ENCODE measurements at regions not wholly inside any gene's neighbourhood (a gene's known extent, or its start where the extent isn't known, plus 50 kb on each side); places are given as distances from the start of the nearest gene placed in this dataset.

DNA sequence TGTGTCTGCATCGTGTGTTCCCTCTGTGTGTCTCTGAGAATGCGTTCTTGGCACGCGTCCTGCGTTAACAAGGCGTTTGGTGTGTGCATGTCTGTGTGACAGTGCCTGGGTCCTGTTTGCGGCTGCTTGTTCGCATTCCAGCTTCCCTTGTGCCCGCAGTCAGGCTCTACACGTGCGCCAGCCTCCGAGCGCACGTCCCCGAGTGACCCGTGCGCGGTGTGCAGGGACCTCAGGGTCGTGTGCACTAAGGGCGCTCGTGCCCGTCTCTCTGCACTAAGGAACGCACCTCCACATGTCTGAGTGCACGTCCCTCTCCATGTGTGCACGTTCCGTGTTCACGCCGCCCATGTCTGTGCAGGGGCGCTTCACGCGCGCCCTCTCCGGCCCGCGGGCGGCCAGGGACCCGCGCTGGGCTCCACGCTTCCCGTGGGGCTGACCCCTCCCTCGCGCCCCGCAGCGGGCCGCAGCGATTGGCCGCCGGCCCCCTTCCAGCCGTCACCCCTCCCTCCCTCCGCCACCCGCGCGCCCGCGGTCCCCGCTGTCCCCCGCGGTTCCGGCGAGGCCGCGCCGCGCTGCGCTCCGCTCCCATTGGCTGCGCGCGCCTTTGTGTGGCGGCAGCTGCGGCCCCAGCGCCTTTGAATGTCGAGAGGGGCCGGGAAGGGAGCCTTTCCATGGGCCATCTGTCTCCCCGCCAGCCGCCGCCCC lies 229.4 kb downstream of the HAUS1 start:
- H3K36me3 Mint-ChIP-seq (ENCODE audit: low read depth) = no peaks in the 10 kb centered on the region
- H3K4me1 Mint-ChIP-seq = peaks cover 38% of the 10 kb centered on the region
- Histone ChIP-seq H3K9ac (ENCODE audit: extremely low read depth, low read length, poor library complexity, severe bottlenecking) (no peak overlapping the region), H3K27ac (ENCODE audit: low read depth, low read length) (peak overlapping the region; percentile 62), H3K4me1 (ENCODE audit: control insufficient read depth, insufficient read depth, low read length) (peaks cover 15% of the 10 kb centered on the region), H3K4me3 (ENCODE audit: low read length) (peak overlapping the region; percentile 77), H3K36me3 (ENCODE audit: control insufficient read depth, insufficient read depth, low read length) (no peaks in the 10 kb centered on the region), H3K27me3 (ENCODE audit: control insufficient read depth, insufficient read depth, low read length, poor library complexity, severe bottlenecking) (peaks cover 32% of the 10 kb centered on the region), H3K9me3 (ENCODE audit: control insufficient read depth, low read length) (no peaks in the 10 kb centered on the region)
- no peaks in the 10 kb centered on the region for H3K9me3 Mint-ChIP-seq
- DNase-seq = peak; percentile 70
- H3K27me3 Mint-ChIP-seq (ENCODE audit: insufficient read depth) = peaks cover 41% of the 10 kb centered on the region
- TF ChIP-seq CTCF (conservative IDR thresholded peaks at IDR 0.05) = no peak
- H3K4me3 Mint-ChIP-seq = peak overlapping the region; percentile 67
- WGBS, 2 experiments (ENCODE audit: insufficient coverage in 1 of 2, insufficient read length in 1 of 2) = 2 to 6% methylated on average over 40 to 77 of the region's 77 CpGs
- H3K27ac Mint-ChIP-seq = no peak overlapping the region

GRCh38 chr18:46334868-46335281 lies 230.7 kb downstream of the HAUS1 start:
- Histone ChIP-seq H3K36me3 (ENCODE audit: control insufficient read depth, insufficient read depth, low read length) (no peaks in the 10 kb centered on the region), H3K27ac (ENCODE audit: low read depth, low read length) (peak overlapping the region; percentile 91), H3K4me3 (ENCODE audit: low read length) (peak overlapping the region; percentile 78), H3K27me3 (ENCODE audit: control insufficient read depth, insufficient read depth, low read length, poor library complexity, severe bottlenecking) (peaks cover 32% of the 10 kb centered on the region), H3K9me3 (ENCODE audit: control insufficient read depth, low read length) (no peaks in the 10 kb centered on the region), H3K9ac (ENCODE audit: extremely low read depth, low read length, poor library complexity, severe bottlenecking) (no peak overlapping the region), H3K4me1 (ENCODE audit: control insufficient read depth, insufficient read depth, low read length) (peaks cover 18% of the 10 kb centered on the region)
- Mint-ChIP-seq H3K36me3 (ENCODE audit: low read depth) (no peaks in the 10 kb centered on the region), H3K27me3 (ENCODE audit: insufficient read depth) (peaks cover 41% of the 10 kb centered on the region), H3K9me3 (no peaks in the 10 kb centered on the region), H3K4me1 (peaks cover 42% of the 10 kb centered on the region), H3K4me3 (peak overlapping the region; percentile 67), H3K27ac (no peak overlapping the region)
- peak; percentile 71 for DNase-seq
- no peak for TF ChIP-seq CTCF (conservative IDR thresholded peaks at IDR 0.05)
- WGBS, 2 experiments (ENCODE audit: insufficient coverage in 1 of 2, insufficient read length in 1 of 2) = 1% methylated on average over 21 of the region's 27 CpGs; no CpG with 5 or more reads in 1 of the 2 experiments

DNA sequence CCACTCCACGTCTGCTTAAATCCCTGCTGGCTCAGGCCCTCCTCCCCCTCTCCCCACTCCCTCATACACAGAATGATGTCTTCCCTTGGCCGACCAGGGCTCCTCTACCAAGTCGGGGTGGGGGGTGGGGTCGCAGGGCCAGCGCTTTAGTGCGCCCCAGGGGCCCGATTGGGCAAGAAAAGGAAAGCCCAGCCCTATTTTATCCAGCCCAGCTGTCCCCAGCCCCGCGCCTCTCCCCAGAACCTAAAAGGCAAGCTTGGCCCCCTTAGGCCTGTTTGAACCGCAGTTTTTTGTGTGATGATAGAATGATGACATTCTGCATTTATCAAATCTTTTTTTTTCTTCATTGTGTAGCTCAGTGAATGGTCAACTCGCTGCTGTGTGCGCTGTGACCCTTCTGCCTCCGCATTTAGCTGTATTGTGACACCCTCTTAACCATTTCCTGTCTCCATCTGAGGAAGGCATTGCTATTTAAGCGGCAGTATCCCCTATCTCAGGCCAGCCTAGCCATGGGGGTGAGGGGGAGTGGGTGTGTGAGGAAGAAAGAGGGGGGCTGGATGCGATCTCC lies 231.4 kb downstream of the HAUS1 start:
- peaks cover 42% of the 10 kb centered on the region for H3K4me1 Mint-ChIP-seq
- Histone ChIP-seq H3K9ac (ENCODE audit: extremely low read depth, low read length, poor library complexity, severe bottlenecking) (no peak overlapping the region), H3K4me3 (ENCODE audit: low read length) (peak overlapping the region; percentile 78), H3K4me1 (ENCODE audit: control insufficient read depth, insufficient read depth, low read length) (peaks cover 18% of the 10 kb centered on the region), H3K27me3 (ENCODE audit: control insufficient read depth, insufficient read depth, low read length, poor library complexity, severe bottlenecking) (peaks cover 32% of the 10 kb centered on the region), H3K9me3 (ENCODE audit: control insufficient read depth, low read length) (no peaks in the 10 kb centered on the region), H3K36me3 (ENCODE audit: control insufficient read depth, insufficient read depth, low read length) (no peaks in the 10 kb centered on the region), H3K27ac (ENCODE audit: low read depth, low read length) (peak overlapping the region; percentile 91)
- WGBS, 2 experiments (ENCODE audit: insufficient coverage in 1 of 2, insufficient read length in 1 of 2) = 0 to 5% methylated on average over 3 to 12 of the region's 15 CpGs
- peaks cover 41% of the 10 kb centered on the region for H3K27me3 Mint-ChIP-seq (ENCODE audit: insufficient read depth)
- H3K4me3 Mint-ChIP-seq = peak overlapping the region; percentile 67
- H3K9me3 Mint-ChIP-seq = no peaks in the 10 kb centered on the region
- no peaks in the 10 kb centered on the region for H3K36me3 Mint-ChIP-seq (ENCODE audit: low read depth)
- H3K27ac Mint-ChIP-seq = no peak overlapping the region
- TF ChIP-seq CTCF (conservative IDR thresholded peaks at IDR 0.05) = no peak
- DNase-seq = peak; percentile 88
